HG03064 (cell line): ENCODE measurements at regions not wholly inside any gene's neighbourhood (a gene's known extent, or its start where the extent isn't known, plus 50 kb on each side); places are given as distances from the start of the nearest gene placed in this dataset.

ENCODE experiments used
- ATAC-seq: cut with Tn5 transposase; IDR thresholded peaks from one replicate; pipeline ENCODE4 v1.9.1; 2021; ENCODE audit warnings: low read depth; ENCODE audit not compliant: unreplicated experiment

GRCh38 chr5:10173716-10174115 lies 76.0 kb downstream of the ATPSCKMT start:
- no peak for ATAC-seq

GRCh38 chr5:10172247-10172646 lies 77.4 kb downstream of the ATPSCKMT start:
- no peak for ATAC-seq

- ATAC-seq, result no peak
These were observed 80.3 kb downstream of the ATPSCKMT start for GRCh38 chr5:10169359-10169758.

- no peak for ATAC-seq
These were observed 81.4 kb downstream of the ATPSCKMT start for GRCh38 chr5:10168254-10168653.

GRCh38 chr5:10167806-10168205 lies 81.9 kb downstream of the ATPSCKMT start:
- ATAC-seq, result no peak

- no peak for ATAC-seq
These were observed 83.3 kb downstream of the ATPSCKMT start for GRCh38 chr5:10166392-10166791.

- no peak for ATAC-seq
These were observed 87.2 kb downstream of the ATPSCKMT start for GRCh38 chr5:10162468-10162867.

- ATAC-seq, result no peak
These were observed 87.9 kb downstream of the ATPSCKMT start for GRCh38 chr5:10161778-10162177.

- ATAC-seq, result no peak
These were observed 89.4 kb downstream of the ATPSCKMT start for GRCh38 chr5:10160241-10160640.

GRCh38 chr5:10158886-10159285 lies 90.8 kb downstream of the ATPSCKMT start:
- no peak for ATAC-seq

- no peak for ATAC-seq
These were observed 92.5 kb downstream of the ATPSCKMT start for GRCh38 chr5:10157085-10157669.

GRCh38 chr5:10155897-10156667 lies 93.6 kb downstream of the ATPSCKMT start:
- ATAC-seq, result no peak

GRCh38 chr5:10153808-10154537 lies 95.7 kb downstream of the ATPSCKMT start:
- no peak for ATAC-seq

GRCh38 chr5:10153394-10153793 lies 96.3 kb downstream of the ATPSCKMT start:
- no peak for ATAC-seq

GRCh38 chr5:10151656-10152055 lies 98.0 kb downstream of the ATPSCKMT start:
- ATAC-seq, result no peak

- ATAC-seq, result no peak
These were observed 99.8 kb downstream of the ATPSCKMT start for GRCh38 chr5:10149911-10150310.

- ATAC-seq, result no peak
These were observed 103.7 kb downstream of the ATPSCKMT start for GRCh38 chr5:10145923-10146401.

GRCh38 chr5:10144040-10144439 lies 105.6 kb downstream of the ATPSCKMT start:
- ATAC-seq, result no peak

GRCh38 chr5:10140195-10140973 lies 109.3 kb downstream of the ATPSCKMT start:
- no peak for ATAC-seq

GRCh38 chr5:10138395-10139057 lies 111.2 kb downstream of the ATPSCKMT start:
- no peak for ATAC-seq
